ENCODE measurements at regions not wholly inside any gene's neighbourhood (a gene's known extent, or its start where the extent isn't known, plus 50 kb on each side); places are given as distances from the start of the nearest gene placed in this dataset.

- WGBS, 4 donors, result 90 to 100% (median 94%) methylated on average over 1 of the region's 1 CpG
- intact Hi-C loops (cut with DNase I), result no loop called here
- Histone ChIP-seq H3K4me1 (replicated peaks in 1 of 2) (no peaks in the 10 kb centered on the region), H3K9me3 (replicated peaks in 1 of 3) (no peaks in the 10 kb centered on the region), H3K27ac (no peak overlapping the region), H3K4me3 (no peak overlapping the region), H3K27me3 (no peaks in the 10 kb centered on the region), H3K36me3 (replicated peaks in 1 of 2) (no peaks in the 10 kb centered on the region)
- TF ChIP-seq, protein P1, sequence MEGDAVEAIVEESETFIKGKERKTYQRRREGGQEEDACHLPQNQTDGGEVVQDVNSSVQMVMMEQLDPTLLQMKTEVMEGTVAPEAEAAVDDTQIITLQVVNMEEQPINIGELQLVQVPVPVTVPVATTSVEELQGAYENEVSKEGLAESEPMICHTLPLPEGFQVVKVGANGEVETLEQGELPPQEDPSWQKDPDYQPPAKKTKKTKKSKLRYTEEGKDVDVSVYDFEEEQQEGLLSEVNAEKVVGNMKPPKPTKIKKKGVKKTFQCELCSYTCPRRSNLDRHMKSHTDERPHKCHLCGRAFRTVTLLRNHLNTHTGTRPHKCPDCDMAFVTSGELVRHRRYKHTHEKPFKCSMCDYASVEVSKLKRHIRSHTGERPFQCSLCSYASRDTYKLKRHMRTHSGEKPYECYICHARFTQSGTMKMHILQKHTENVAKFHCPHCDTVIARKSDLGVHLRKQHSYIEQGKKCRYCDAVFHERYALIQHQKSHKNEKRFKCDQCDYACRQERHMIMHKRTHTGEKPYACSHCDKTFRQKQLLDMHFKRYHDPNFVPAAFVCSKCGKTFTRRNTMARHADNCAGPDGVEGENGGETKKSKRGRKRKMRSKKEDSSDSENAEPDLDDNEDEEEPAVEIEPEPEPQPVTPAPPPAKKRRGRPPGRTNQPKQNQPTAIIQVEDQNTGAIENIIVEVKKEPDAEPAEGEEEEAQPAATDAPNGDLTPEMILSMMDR (IDR thresholded peaks at IDR 0.05), result no peak
- no peak for TF ChIP-seq POLR2A (IDR thresholded peaks at IDR 0.05)
- DNase-seq, result no peak
These were observed 55.2 kb upstream of the MDM1 start for GRCh38 chr12:68387338-68387737.

DNA sequence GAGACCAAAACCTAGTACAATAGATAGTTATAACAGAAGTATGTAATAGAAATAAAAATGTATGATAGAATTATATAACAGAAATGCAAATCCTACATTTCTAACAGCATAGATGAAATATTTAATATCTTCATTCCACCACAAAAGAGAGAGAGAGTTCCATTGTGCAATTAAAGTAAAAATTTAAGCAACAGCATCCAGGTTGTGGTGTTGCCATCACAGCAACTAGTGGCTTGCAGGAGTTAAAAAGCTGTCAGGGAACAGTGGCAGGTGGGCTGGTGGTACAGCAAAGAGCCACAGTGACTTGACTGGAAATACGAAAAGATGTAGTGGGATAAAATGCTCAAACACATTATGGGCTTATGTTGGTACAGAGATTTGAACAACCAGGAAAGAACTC is 57.1 kb upstream of the MDM1 start:
- Histone ChIP-seq H3K27ac (no peak overlapping the region), H3K4me1 (replicated peaks in 1 of 2) (no peaks in the 10 kb centered on the region), H3K36me3 (replicated peaks in 1 of 2) (no peaks in the 10 kb centered on the region), H3K9me3 (replicated peaks in 1 of 3) (no peaks in the 10 kb centered on the region), H3K27me3 (no peaks in the 10 kb centered on the region), H3K4me3 (no peak overlapping the region)
- no peak for TF ChIP-seq POLR2A (IDR thresholded peaks at IDR 0.05)
- TF ChIP-seq, protein P1 (IDR thresholded peaks at IDR 0.05), result no peak
- no peak for DNase-seq
- 81 to 97% (median 89%) methylated on average over 1 of the region's 1 CpG for WGBS, 4 donors
- intact Hi-C loops (cut with DNase I), result no loop called here

GRCh38 chr12:68391937-68392336 is 59.8 kb upstream of the MDM1 start:
- no peak overlapping the region for H3K4me3 ChIP-seq
- TF ChIP-seq, protein P1 (IDR thresholded peaks at IDR 0.05), result no peak
- TF ChIP-seq POLR2A (IDR thresholded peaks at IDR 0.05), result no peak
- H3K27ac ChIP-seq, result no peak overlapping the region
- 87 to 100% (median 94%) methylated on average over 3 of the region's 3 CpGs for WGBS, 4 donors
- no peaks in the 10 kb centered on the region for H3K4me1 ChIP-seq (replicated peaks in 1 of 2)
- no peaks in the 10 kb centered on the region for H3K27me3 ChIP-seq
- DNase-seq, result no peak
- no peaks in the 10 kb centered on the region for H3K36me3 ChIP-seq (replicated peaks in 1 of 2)
- intact Hi-C loops (cut with DNase I), result no loop called here
- no peaks in the 10 kb centered on the region for H3K9me3 ChIP-seq (replicated peaks in 1 of 3)

- intact Hi-C loops (cut with DNase I), result no loop called here
- TF ChIP-seq POLR2A (IDR thresholded peaks at IDR 0.05), result no peak
- TF ChIP-seq, protein P1 (IDR thresholded peaks at IDR 0.05), result no peak
- Histone ChIP-seq H3K4me3 (no peak overlapping the region), H3K27me3 (no peaks in the 10 kb centered on the region), H3K36me3 (replicated peaks in 1 of 2) (no peaks in the 10 kb centered on the region), H3K27ac (no peak overlapping the region), H3K9me3 (replicated peaks in 1 of 3) (no peaks in the 10 kb centered on the region), H3K4me1 (replicated peaks in 1 of 2) (no peaks in the 10 kb centered on the region)
- DNase-seq, result no peak
These were observed 60.2 kb upstream of the MDM1 start for GRCh38 chr12:68392376-68392775.

Data from adrenal gland (tissue), 9 donors.